ENCODE measurements at regions not wholly inside any gene's neighbourhood (a gene's known extent, or its start where the extent isn't known, plus 50 kb on each side); places are given as distances from the start of the nearest gene placed in this dataset.

DNA sequence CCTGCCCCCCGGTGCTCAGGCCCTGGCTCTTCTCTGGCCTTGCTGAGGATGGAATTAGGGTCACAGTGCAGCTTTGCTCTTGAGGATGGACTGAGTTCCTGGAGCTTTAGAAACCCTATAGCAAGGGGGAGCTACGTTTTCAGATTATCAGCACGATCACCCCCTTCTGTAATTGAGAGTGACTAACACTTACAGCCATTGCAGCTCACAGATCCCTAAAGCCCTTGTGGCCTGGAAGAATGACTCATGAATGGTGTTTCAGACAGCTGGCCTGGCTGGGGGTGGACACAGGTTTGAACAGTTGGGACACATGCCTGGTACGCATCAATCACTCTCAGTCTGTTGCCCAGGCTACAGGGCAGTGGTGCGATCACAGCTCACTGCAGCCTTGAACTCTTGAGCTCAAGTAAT, 79.7 kb upstream of the IGFBP5 start:
- DNase-seq (ENCODE audit: low spot score in 2 of 2), result no peak
- Histone ChIP-seq H3K4me3 (no peak overlapping the region), H3K27me3 (no peaks in the 10 kb centered on the region), H3K36me3 (no peaks in the 10 kb centered on the region), H3K27ac (no peak overlapping the region), H3K4me1 (no peaks in the 10 kb centered on the region), H3K9me3 (no peaks in the 10 kb centered on the region)
- TF ChIP-seq EP300 (IDR thresholded peaks at IDR 0.05) (no peak), POLR2A (IDR thresholded peaks at IDR 0.05) (no peak), POLR2AphosphoS5 (IDR thresholded peaks at IDR 0.05) (no peak)
- TF ChIP-seq, protein P1, sequence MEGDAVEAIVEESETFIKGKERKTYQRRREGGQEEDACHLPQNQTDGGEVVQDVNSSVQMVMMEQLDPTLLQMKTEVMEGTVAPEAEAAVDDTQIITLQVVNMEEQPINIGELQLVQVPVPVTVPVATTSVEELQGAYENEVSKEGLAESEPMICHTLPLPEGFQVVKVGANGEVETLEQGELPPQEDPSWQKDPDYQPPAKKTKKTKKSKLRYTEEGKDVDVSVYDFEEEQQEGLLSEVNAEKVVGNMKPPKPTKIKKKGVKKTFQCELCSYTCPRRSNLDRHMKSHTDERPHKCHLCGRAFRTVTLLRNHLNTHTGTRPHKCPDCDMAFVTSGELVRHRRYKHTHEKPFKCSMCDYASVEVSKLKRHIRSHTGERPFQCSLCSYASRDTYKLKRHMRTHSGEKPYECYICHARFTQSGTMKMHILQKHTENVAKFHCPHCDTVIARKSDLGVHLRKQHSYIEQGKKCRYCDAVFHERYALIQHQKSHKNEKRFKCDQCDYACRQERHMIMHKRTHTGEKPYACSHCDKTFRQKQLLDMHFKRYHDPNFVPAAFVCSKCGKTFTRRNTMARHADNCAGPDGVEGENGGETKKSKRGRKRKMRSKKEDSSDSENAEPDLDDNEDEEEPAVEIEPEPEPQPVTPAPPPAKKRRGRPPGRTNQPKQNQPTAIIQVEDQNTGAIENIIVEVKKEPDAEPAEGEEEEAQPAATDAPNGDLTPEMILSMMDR (IDR thresholded peaks at IDR 0.05), result no peak
- WGBS, result 79% methylated on average over 3 of the region's 5 CpGs

DNA sequence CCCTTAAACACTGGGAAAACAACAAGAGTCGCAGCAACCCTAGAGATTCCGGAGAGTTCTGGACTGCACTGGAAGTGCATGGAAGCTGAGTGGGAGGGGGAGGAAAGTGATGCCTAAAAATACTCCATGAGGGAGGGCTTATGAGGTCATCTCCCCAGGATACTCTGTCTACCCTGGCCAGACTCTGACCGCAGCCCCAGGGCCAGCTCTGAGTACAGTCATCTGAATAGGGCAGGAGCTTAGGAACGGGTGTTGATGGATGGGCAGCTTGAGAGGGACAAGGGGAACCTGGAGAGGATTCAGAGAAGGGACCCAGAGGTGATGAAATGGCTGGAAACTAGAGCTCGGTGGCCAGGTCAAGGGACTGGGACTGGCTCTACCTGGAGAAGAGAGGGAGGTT, 79.3 kb upstream of the IGFBP5 start:
- no peaks in the 10 kb centered on the region for H3K4me1 ChIP-seq
- no peaks in the 10 kb centered on the region for H3K36me3 ChIP-seq
- 63% methylated on average over 5 of the region's 5 CpGs for WGBS
- H3K9me3 ChIP-seq, result no peaks in the 10 kb centered on the region
- TF ChIP-seq EP300 (IDR thresholded peaks at IDR 0.05), result no peak
- TF ChIP-seq POLR2AphosphoS5 (IDR thresholded peaks at IDR 0.05), result no peak
- TF ChIP-seq, protein P1 (IDR thresholded peaks at IDR 0.05), result no peak
- no peak for TF ChIP-seq POLR2A (IDR thresholded peaks at IDR 0.05)
- H3K4me3 ChIP-seq, result no peak overlapping the region
- H3K27me3 ChIP-seq, result no peaks in the 10 kb centered on the region
- no peak for DNase-seq (ENCODE audit: low spot score in 2 of 2)
- H3K27ac ChIP-seq, result no peak overlapping the region

DNA sequence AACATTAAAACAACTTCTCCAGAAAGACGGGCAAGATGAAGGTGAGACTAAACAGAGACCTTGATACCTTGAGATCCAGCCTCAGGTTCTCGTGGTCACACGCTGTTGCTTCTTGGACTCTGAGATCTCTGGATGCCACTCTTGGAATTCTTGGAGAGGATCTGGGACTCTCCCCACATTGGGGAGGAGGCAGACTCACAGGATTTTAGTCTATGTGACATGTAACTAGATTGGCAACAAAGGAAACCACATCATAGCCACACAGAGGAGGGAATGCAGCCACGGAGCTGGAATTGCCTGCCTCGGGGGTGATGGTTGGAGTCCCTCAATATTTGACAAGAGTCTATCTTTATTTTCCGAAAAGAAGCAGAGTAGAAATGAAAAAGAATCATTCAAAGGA, 78.8 kb upstream of the IGFBP5 start:
- Histone ChIP-seq H3K4me1 (no peaks in the 10 kb centered on the region), H3K36me3 (no peaks in the 10 kb centered on the region), H3K27me3 (no peaks in the 10 kb centered on the region), H3K27ac (no peak overlapping the region), H3K9me3 (no peaks in the 10 kb centered on the region), H3K4me3 (no peak overlapping the region)
- 70% methylated on average over 6 of the region's 6 CpGs for WGBS
- DNase-seq (ENCODE audit: low spot score in 2 of 2), result no peak
- TF ChIP-seq, protein P1 (IDR thresholded peaks at IDR 0.05), result no peak
- TF ChIP-seq POLR2AphosphoS5 (IDR thresholded peaks at IDR 0.05), result no peak
- TF ChIP-seq POLR2A (IDR thresholded peaks at IDR 0.05), result no peak
- TF ChIP-seq EP300 (IDR thresholded peaks at IDR 0.05), result no peak

DNA sequence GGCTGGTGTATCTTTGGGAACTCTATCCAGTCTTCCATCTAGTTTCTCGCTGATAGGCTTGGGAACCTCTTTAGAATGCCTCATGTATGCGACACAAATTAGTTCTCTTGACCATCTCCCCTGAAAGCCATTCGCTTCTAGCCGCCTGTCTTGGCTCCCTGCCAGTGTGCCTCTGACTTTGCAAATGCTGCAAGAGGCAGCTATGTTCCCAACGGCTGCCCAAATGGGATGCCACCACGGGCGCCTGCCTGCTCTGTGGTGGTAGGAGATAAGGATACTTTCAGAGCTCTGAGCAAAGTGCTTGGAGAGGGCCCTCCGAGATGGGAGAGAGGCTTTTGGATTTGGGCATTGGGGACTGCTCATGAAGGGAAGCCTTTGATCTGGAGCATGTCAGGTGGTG, 77.7 kb upstream of the IGFBP5 start:
- H3K27ac ChIP-seq, result no peak overlapping the region
- no peaks in the 10 kb centered on the region for H3K27me3 ChIP-seq
- H3K36me3 ChIP-seq, result no peaks in the 10 kb centered on the region
- no peaks in the 10 kb centered on the region for H3K4me1 ChIP-seq
- no peaks in the 10 kb centered on the region for H3K9me3 ChIP-seq
- WGBS, result 66% methylated on average over 8 of the region's 8 CpGs
- TF ChIP-seq POLR2AphosphoS5 (IDR thresholded peaks at IDR 0.05) (no peak), EP300 (IDR thresholded peaks at IDR 0.05) (no peak), POLR2A (IDR thresholded peaks at IDR 0.05) (no peak)
- TF ChIP-seq, protein P1 (IDR thresholded peaks at IDR 0.05), result no peak
- DNase-seq (ENCODE audit: low spot score in 2 of 2), result no peak
- H3K4me3 ChIP-seq, result no peak overlapping the region

DNA sequence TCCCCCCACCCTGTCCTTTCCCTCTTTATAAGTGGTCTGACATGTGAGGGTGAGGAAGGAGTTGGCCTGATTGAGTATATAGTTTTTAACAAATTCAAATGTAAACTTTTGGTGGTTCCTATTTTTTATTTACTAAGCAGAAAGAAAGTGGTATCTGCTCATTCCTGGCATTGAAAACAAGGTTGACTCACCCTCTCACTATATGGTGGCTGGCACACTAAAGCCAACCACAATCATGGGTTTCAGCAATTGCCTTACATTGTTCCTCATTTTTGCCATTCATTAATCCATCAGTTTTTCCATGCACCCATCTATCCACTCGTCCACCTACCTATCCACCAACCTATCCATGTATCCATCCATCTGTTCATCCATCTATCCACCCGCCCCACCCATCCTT, 75.4 kb upstream of the IGFBP5 start:
- 87% methylated on average over 2 of the region's 2 CpGs for WGBS
- Histone ChIP-seq H3K9me3 (no peaks in the 10 kb centered on the region), H3K27ac (no peak overlapping the region), H3K36me3 (no peaks in the 10 kb centered on the region), H3K27me3 (no peaks in the 10 kb centered on the region), H3K4me3 (no peak overlapping the region), H3K4me1 (peaks cover 4% of the 10 kb centered on the region)
- no peak for DNase-seq (ENCODE audit: low spot score in 2 of 2)
- TF ChIP-seq POLR2A (IDR thresholded peaks at IDR 0.05), result no peak
- TF ChIP-seq POLR2AphosphoS5 (IDR thresholded peaks at IDR 0.05), result no peak
- no peak for TF ChIP-seq EP300 (IDR thresholded peaks at IDR 0.05)
- TF ChIP-seq, protein P1 (IDR thresholded peaks at IDR 0.05), result no peak
